ENCODE measurements at regions not wholly inside any gene's neighbourhood (a gene's known extent, or its start where the extent isn't known, plus 50 kb on each side); places are given as distances from the start of the nearest gene placed in this dataset.

DNA sequence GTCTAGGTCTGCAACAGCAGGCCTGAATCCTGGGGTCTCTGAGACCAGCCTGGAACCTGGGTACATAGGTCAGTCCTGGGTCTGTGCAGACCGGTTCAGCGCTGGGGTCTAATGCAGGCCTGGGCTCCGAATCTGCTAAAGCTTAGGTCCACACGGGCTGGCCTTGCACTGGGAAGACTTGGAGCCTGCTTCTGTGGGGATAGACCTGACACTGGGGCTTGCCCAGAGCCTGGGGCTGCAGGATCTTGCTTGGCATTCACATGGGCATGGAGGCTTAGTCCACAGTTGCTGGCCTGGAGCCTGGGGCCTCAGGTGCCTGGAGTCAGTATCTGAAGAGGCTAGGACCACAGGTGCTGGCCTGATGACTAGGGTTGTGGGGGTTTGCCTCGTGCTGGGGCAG is 369.8 kb upstream of the SEL1L start:
- TF ChIP-seq, protein P1, sequence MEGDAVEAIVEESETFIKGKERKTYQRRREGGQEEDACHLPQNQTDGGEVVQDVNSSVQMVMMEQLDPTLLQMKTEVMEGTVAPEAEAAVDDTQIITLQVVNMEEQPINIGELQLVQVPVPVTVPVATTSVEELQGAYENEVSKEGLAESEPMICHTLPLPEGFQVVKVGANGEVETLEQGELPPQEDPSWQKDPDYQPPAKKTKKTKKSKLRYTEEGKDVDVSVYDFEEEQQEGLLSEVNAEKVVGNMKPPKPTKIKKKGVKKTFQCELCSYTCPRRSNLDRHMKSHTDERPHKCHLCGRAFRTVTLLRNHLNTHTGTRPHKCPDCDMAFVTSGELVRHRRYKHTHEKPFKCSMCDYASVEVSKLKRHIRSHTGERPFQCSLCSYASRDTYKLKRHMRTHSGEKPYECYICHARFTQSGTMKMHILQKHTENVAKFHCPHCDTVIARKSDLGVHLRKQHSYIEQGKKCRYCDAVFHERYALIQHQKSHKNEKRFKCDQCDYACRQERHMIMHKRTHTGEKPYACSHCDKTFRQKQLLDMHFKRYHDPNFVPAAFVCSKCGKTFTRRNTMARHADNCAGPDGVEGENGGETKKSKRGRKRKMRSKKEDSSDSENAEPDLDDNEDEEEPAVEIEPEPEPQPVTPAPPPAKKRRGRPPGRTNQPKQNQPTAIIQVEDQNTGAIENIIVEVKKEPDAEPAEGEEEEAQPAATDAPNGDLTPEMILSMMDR (IDR thresholded peaks at IDR 0.05) = no peak
- no peak for TF ChIP-seq POLR2A (IDR thresholded peaks at IDR 0.05)
